HepG2 (cell line): ENCODE measurements at regions not wholly inside any gene's neighbourhood (a gene's known extent, or its start where the extent isn't known, plus 50 kb on each side); places are given as distances from the start of the nearest gene placed in this dataset.

Experiments used
- ATAC-seq: fragments of 200-7000 bp; cut with Tn5 transposase; 3 replicates; pipeline ENCODE4 v1.9.1; 2020; ENCODE audit warnings: mild to moderate bottlenecking, moderate library complexity
- BruUV-seq: library from RNA; stranded (reverse); fragments of 400-500 nt; replicated peaks from 2 replicates; lab custom pipeline; 2021; lab: Mats Ljungman, UMichigan
- CTCF ChIA-PET: fragments of 300-600 bp; formaldehyde crosslinking; extraction: SDS; loops from one replicate; lab custom pipeline; 2021; ENCODE audit warnings: low total read pairs, inconsistent platforms, low intra/inter-chr PET ratio; lab: Yijun Ruan, JAX
- POLR2A ChIA-PET: fragments of 350-600 bp; sonication (Branson Sonifier 250); formaldehyde crosslinking; loops from one replicate; lab custom pipeline; 2020; ENCODE audit warnings: antibody characterized with exemption, inconsistent platforms; lab: Yijun Ruan, JAX
- DNase-seq: peaks from one replicate; pipeline ENCODE4 v3.0.0-alpha.2; 2015; ENCODE audit warnings: low spot score
- FAIRE-seq: peaks from 3 replicates; lab custom pipeline; 2011; peaks lifted over from hg19 to GRCh38; lab: Jason Lieb, UNC
- H2AFZ ChIP-seq: one replicate; pipeline ENCODE4 v1.6.1; 2011; ENCODE audit warnings: low read length, inconsistent platforms
- H3K27ac ChIP-seq: fragments of 300-600 bp; 3 replicates; pipeline ENCODE4 v1.8.0; 2011; ENCODE audit warnings: mixed run types, mild to moderate bottlenecking, mixed read lengths, low read length, inconsistent platforms; ENCODE audit not compliant: insufficient read depth; ENCODE audit errors: extremely low read length
- H3K27me3 ChIP-seq, 2 experiments: fragments of 200-600 bp in 1 of 2; 2 replicates in 1 of 2; 3 replicates in 1 of 2; pipeline versions ENCODE4 v1.6.0 to v1.8.0; 2011; ENCODE audit warnings: low read length in 2 of 2, mild to moderate bottlenecking in 2 of 2, moderate library complexity in 2 of 2, inconsistent platforms in 1 of 2; ENCODE audit not compliant: insufficient read depth in 2 of 2, control insufficient read depth in 1 of 2
- H3K36me3 ChIP-seq, 2 experiments: fragments of 200-600 bp in 1 of 2; replicated peaks in 1 of 2; 2 replicates in 1 of 2; 3 replicates in 1 of 2; pipeline versions ENCODE4 v1.5.1 to v1.8.0; 2011; ENCODE audit warnings: low read length in 2 of 2, inconsistent platforms in 1 of 2; ENCODE audit not compliant: insufficient read depth in 2 of 2, control insufficient read depth in 1 of 2
- H3K4me1 ChIP-seq: 2 replicates; pipeline ENCODE4 v1.5.1; 2012; ENCODE audit warnings: low read length, inconsistent platforms; ENCODE audit not compliant: insufficient read depth
- H3K4me2 ChIP-seq: 2 replicates; pipeline ENCODE4 v1.6.0; 2011; ENCODE audit warnings: low read depth, low read length, inconsistent platforms
- H3K4me3 ChIP-seq, 3 experiments: fragments of 200-600 bp in 1 of 3; sonication (generic), shearing (Covaris generic) in 1 of 3; replicated peaks in 1 of 3; 2 replicates each; pipeline ENCODE4 v1.5.1; 2011 to 2016; ENCODE audit warnings: low read length in 3 of 3, inconsistent platforms in 2 of 3, low read depth in 2 of 3, mild to moderate bottlenecking in 2 of 3, control low read depth in 1 of 3, mixed read lengths in 1 of 3; ENCODE audit not compliant: insufficient read depth in 1 of 3
- H3K79me2 ChIP-seq: one replicate; pipeline ENCODE4 v1.6.1; 2011; ENCODE audit warnings: low read length, inconsistent platforms; ENCODE audit not compliant: insufficient read depth
- H3K9ac ChIP-seq: 2 replicates; pipeline ENCODE4 v1.6.0; 2011; ENCODE audit warnings: mild to moderate bottlenecking, low read depth, low read length, inconsistent platforms; ENCODE audit not compliant: insufficient read depth
- H3K9me3 ChIP-seq: 2 replicates; pipeline ENCODE4 v1.5.1; 2012; ENCODE audit warnings: mild to moderate bottlenecking, low read length
- H4K20me1 ChIP-seq: 2 replicates; pipeline ENCODE4 v1.6.0; 2011; ENCODE audit warnings: inconsistent platforms, mild to moderate bottlenecking, low read length, moderate library complexity; ENCODE audit not compliant: insufficient read depth
- IRX3 ChIP-seq: sonication (generic); formaldehyde crosslinking; IDR thresholded peaks from 2 replicates; pipeline ENCODE4 v1.8.1; 2023; ENCODE audit warnings: mild to moderate bottlenecking, low read depth, missing genetic modification reagents, borderline replicate concordance
- SRF ChIP-seq: IDR thresholded peaks from 2 replicates; pipeline ENCODE4 v1.6.1; 2011; ENCODE audit warnings: mild to moderate bottlenecking, low read depth, low read length, moderate library complexity
- STAT5B ChIP-seq: sonication (generic); formaldehyde crosslinking; IDR thresholded peaks from 2 replicates; pipeline ENCODE4 v1.4.0; 2020; ENCODE audit warnings: missing genetic modification reagents
- ZNF33B ChIP-seq: sonication (generic); formaldehyde crosslinking; IDR thresholded peaks from 2 replicates; pipeline ENCODE4 v1.5.1; 2020; ENCODE audit warnings: mild to moderate bottlenecking, missing genetic modification reagents
- ZNF350 ChIP-seq: sonication (generic); formaldehyde crosslinking; IDR thresholded peaks from 2 replicates; pipeline ENCODE4 v1.4.0; 2020; ENCODE audit warnings: mild to moderate bottlenecking, low read depth, missing genetic modification reagents, borderline replicate concordance
- ZNF367 ChIP-seq: sonication (generic); formaldehyde crosslinking; IDR thresholded peaks from 2 replicates; pipeline ENCODE4 v1.4.0; 2020; ENCODE audit warnings: missing genetic modification reagents, borderline replicate concordance
- WGBS: methylation state at CpG from one replicate; pipeline ENCODE4 v1.1.6; 2017; ENCODE audit warnings: low lambda C conversion rate; 5-methylcytosine and 5-hydroxymethylcytosine counted together
- in situ Hi-C: cut with HindIII; loops from 2 replicates; pipeline ENCODE4 v1.10.0; 2017; ENCODE audit warnings: low pct_unique_long_range_greater_than_20kb; ENCODE audit not compliant: extremely low pct_ligation_motif_present
- intact Hi-C: fragments of 100-400 bp; cut with micrococcal nuclease; formaldehyde crosslinking; loops from one replicate; pipeline ENCODE4 v1.10.0; 2022; ENCODE audit not compliant: unreplicated experiment
- TF ChIP-seq, protein P1 (sequence below): sonication (generic); formaldehyde crosslinking; IDR thresholded peaks from 2 replicates; pipeline ENCODE4 v1.8.0; 2022; ENCODE audit warnings: mild to moderate bottlenecking, missing genetic modification reagents
- TF ChIP-seq, protein P2 (sequence below): sonication (generic); formaldehyde crosslinking; IDR thresholded peaks from 2 replicates; pipeline ENCODE4 v1.4.0; 2020; ENCODE audit warnings: missing genetic modification reagents, borderline replicate concordance

DNA sequence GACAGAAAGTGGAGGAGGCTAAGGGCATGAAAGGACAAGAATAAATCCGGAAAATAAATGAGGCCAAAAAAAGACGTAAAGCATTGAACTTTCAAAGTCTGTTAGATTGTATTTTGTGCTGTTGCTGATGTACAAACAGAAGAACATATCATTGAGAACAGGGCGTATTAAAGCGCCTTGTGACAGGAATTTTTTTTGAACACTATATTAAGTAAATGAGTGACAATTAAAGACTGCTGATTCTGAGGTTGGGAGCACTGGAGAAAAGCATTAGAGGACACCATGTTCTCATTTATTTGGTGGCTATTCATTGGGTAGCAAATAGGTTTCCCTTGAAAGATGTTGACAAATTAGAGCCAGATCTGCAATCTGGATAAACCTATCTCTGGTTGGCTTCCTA lies 137.3 kb upstream of the SGCD start (continued):
- no peak for TF ChIP-seq ZNF367
- TF ChIP-seq, protein P1, sequence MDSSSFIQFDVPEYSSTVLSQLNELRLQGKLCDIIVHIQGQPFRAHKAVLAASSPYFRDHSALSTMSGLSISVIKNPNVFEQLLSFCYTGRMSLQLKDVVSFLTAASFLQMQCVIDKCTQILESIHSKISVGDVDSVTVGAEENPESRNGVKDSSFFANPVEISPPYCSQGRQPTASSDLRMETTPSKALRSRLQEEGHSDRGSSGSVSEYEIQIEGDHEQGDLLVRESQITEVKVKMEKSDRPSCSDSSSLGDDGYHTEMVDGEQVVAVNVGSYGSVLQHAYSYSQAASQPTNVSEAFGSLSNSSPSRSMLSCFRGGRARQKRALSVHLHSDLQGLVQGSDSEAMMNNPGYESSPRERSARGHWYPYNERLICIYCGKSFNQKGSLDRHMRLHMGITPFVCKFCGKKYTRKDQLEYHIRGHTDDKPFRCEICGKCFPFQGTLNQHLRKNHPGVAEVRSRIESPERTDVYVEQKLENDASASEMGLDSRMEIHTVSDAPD (CRISPR knock-in tag), result no peak
- no peak for TF ChIP-seq STAT5B (CRISPR knock-in tag)
- no peak for TF ChIP-seq ZNF350 (CRISPR knock-in tag)

DNA sequence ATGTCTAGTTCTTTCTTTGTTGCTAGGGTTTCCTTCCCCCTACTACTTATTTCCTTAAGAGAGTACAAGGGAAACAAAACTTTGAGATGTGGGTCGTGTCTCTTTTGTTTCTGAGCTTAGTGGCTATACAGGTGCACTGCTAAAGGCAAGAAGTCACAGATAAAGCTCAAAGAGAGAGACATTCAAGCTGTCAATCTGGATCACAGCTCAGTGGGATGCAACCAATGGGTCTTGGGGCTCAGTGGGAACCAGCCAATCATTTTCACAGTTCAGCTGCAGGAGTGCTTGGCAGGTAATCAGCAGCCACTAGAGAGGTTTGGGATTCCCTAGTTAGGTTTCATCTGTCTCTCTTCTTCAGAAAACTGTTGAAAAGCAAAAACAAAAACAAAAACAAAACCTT lies 135.4 kb upstream of the SGCD start:
- Histone ChIP-seq H3K4me1 (no peaks in the 10 kb centered on the region), H4K20me1 (no peaks in the 10 kb centered on the region), H2AFZ (no peak overlapping the region), H3K4me3 (no peak overlapping the region), H3K36me3 (no peaks in the 10 kb centered on the region), H3K27me3 (no peaks in the 10 kb centered on the region), H3K4me2 (no peak overlapping the region), H3K9ac (no peak overlapping the region), H3K79me2 (no peaks in the 10 kb centered on the region), H3K27ac (no peak overlapping the region), H3K9me3 (peaks cover 18% of the 10 kb centered on the region)
- ATAC-seq, result no peak
- 8% methylated on average over 1 of the region's 1 CpG for WGBS
- DNase-seq, result no peak
- no TSS peak for BruUV-seq
- intact Hi-C loops (no loop called here), in situ Hi-C loops (no loop called here)
- ChIA-PET CTCF (no interaction called here), POLR2A (no interaction called here)
- no peak for FAIRE-seq
- TF ChIP-seq ZNF33B (CRISPR knock-in tag) (no peak), IRX3 (CRISPR knock-in tag) (no peak), SRF (no peak)
- TF ChIP-seq, protein P2, sequence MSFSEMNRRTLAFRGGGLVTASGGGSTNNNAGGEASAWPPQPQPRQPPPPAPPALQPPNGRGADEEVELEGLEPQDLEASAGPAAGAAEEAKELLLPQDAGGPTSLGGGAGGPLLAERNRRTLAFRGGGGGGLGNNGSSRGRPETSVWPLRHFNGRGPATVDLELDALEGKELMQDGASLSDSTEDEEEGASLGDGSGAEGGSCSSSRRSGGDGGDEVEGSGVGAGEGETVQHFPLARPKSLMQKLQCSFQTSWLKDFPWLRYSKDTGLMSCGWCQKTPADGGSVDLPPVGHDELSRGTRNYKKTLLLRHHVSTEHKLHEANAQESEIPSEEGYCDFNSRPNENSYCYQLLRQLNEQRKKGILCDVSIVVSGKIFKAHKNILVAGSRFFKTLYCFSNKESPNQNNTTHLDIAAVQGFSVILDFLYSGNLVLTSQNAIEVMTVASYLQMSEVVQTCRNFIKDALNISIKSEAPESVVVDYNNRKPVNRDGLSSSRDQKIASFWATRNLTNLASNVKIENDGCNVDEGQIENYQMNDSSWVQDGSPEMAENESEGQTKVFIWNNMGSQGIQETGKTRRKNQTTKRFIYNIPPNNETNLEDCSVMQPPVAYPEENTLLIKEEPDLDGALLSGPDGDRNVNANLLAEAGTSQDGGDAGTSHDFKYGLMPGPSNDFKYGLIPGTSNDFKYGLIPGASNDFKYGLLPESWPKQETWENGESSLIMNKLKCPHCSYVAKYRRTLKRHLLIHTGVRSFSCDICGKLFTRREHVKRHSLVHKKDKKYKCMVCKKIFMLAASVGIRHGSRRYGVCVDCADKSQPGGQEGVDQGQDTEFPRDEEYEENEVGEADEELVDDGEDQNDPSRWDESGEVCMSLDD (CRISPR knock-in tag), result no peak
